Dermis blood vessel endothelial cell (primary cell): ENCODE measurements at regions not wholly inside any gene's neighbourhood (a gene's known extent, or its start where the extent isn't known, plus 50 kb on each side); places are given as distances from the start of the nearest gene placed in this dataset.
"Not testable (repeated sequence)": the region's sequence is repeated elsewhere in the genome, so short reads cannot be mapped to it uniquely, and the experiment has no call there.

Experiments
- DNase-seq: peaks from one replicate; pipeline ENCODE4 v3.0.0; 2010

DNA sequence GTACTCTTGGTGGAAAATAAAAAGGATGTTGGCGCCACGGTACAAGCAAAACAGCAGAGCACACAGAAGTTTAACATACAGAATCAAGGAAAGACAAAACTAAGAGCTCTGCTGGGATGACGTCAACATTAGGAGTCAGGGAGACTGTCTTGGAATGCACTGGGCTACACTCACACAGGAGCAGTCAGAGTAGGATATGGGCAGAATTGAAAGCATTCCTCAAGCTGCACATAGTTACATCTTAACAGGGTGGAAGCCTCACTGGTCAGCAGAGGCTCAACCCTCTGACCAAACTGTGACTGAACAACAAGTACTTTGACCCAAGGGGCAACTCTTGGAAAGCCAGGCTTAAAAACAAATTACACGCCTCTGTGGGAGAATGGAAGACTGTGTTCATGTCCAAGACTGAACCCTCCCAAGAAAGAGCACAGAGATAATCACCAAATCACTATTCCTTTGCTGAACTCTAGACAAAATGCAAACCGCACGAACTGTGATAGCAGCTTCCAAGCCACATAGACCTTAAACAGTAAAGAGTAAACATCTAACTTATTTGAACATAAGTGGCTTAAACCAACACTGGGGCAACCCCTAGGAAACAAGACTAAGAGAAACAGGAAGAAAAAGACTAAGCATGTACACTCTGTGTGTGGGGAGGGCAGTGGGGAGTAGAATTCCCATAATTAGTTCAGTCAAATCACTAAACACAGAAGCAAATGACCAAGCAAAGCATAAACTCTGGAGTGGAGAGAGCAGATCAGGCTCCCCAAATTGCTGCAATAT, 772.7 kb downstream of the PRELID2 start:
- DNase-seq: no peak

GRCh38 chr5:145056800-145057199, 778.3 kb downstream of the PRELID2 start:
- DNase-seq: peak; percentile 43

- no peak for DNase-seq
Observed at GRCh38 chr5:145050181-145050580, 785.0 kb downstream of the PRELID2 start.

- no peak for DNase-seq
Observed at GRCh38 chr5:145044970-145045369, 790.2 kb downstream of the PRELID2 start.

GRCh38 chr5:145028626-145029025, 806.5 kb downstream of the PRELID2 start:
- no peak for DNase-seq

- no peak for DNase-seq
Observed at GRCh38 chr5:145027286-145027685, 807.9 kb downstream of the PRELID2 start.

- no peak for DNase-seq
Observed at GRCh38 chr5:145025775-145026174, 809.4 kb downstream of the PRELID2 start.

DNA sequence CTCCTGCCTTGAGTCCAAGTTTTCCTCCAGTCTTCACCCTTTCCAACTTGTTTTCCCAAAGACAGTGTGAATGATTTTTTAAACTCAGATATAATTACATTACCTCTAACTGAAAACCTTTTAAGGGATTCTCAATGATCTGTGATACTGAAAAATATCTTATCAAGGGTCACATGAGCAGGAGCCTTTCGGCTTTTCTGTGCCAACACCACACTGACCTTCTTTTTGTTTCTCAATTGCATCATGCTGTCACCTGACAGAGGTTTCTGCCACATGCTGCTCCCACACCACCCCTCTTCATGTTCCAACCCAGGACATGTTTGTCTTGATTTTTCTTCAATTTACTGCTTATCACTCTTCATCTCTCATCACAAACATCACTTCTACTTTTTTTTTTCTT, 820.0 kb downstream of the PRELID2 start:
- DNase-seq: no peak

GRCh38 chr5:145014109-145014508, 821.0 kb downstream of the PRELID2 start:
- no peak for DNase-seq

GRCh38 chr5:145010834-145011233, 824.3 kb downstream of the PRELID2 start:
- no peak for DNase-seq

GRCh38 chr5:145008876-145009530, 826.1 kb downstream of the PRELID2 start:
- DNase-seq: no peak

DNA sequence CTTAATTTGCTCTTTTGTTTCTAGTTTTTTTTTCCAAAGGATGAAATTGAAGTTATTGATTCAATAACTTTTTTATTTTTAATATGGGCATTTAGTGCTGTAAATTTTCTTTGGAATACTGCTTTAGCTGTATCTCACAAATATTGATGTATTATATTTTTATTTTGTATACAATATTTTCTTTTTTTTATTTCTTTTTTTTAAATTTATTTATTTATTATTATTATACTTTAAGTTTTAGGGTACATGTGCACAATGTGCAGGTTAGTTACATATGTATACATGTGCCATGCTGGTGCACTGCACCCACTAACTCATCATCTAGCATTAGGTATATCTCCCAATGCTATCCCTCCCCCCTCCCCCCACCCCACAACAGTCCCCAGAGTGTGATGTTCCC, 823.7 kb downstream of the KCTD16 start:
- not testable (repeated sequence) for DNase-seq

DNA sequence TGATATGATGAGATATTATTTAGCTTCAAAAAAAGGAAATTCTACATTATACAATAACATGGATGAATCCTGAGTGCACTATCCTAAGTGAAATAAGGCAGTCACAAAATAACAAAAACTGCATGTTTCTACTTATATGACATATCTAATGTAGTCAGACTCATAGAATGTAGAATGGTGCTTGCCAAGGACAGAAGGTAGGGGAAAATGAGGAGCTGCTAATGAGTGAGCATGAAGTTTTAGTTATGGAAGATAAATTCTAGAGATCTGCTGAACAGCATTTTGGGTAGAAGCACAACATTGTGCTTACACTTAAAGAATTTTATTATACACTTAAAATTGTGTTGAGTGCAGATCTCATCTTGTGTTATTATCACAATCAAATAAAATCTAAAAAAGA, 812.4 kb downstream of the KCTD16 start:
- no peak for DNase-seq

GRCh38 chr5:144979516-144980264, 809.0 kb downstream of the KCTD16 start:
- DNase-seq: no peak

GRCh38 chr5:144972317-144972716, 801.6 kb downstream of the KCTD16 start:
- DNase-seq: no peak

GRCh38 chr5:144971108-144971850, 800.6 kb downstream of the KCTD16 start:
- DNase-seq: no peak

GRCh38 chr5:144960296-144960695, 789.6 kb downstream of the KCTD16 start:
- DNase-seq: no peak

- no peak for DNase-seq
Observed at GRCh38 chr5:144958002-144958401, 787.3 kb downstream of the KCTD16 start.

- no peak for DNase-seq
Observed at GRCh38 chr5:144950996-144951395, 780.3 kb downstream of the KCTD16 start.

DNA sequence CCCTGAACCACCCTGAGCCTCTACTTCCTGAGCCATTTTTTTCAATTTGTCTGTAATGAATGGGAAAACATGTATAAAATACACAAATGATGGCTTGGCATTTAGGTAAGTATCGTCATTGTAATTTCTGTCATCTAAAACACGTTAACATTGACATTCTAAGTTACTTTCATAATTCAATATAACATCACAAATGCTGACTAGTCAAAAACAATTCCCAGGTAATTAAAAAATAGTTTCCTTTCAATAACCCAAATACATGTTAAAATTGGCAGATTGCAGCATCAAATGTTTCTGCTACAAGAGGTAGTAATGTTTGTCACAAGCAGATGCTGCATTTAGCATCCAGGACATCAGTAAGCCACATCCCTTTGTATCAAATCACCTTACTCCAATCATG, 776.4 kb downstream of the KCTD16 start:
- DNase-seq: no peak

DNA sequence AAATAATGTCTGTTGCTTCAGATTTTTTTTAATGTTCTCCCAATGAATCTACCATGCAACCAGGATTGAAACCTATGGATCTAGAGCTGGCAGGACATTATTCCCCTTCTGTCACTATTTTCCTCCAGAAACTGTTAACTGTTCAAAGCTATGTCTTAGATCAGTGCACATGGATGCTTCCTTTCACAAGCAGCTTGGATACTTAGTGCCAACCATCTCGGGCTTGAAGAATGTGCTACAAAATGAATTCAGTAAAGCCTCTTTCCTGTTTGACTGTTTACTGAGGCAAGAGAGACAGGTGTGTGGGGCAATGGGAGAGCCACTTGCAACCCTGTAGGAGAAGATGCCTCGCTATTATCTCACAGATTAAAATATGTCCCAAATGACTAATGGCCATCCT, 774.8 kb downstream of the KCTD16 start:
- DNase-seq: no peak

GRCh38 chr5:144944936-144945335, 774.3 kb downstream of the KCTD16 start:
- no peak for DNase-seq

DNA sequence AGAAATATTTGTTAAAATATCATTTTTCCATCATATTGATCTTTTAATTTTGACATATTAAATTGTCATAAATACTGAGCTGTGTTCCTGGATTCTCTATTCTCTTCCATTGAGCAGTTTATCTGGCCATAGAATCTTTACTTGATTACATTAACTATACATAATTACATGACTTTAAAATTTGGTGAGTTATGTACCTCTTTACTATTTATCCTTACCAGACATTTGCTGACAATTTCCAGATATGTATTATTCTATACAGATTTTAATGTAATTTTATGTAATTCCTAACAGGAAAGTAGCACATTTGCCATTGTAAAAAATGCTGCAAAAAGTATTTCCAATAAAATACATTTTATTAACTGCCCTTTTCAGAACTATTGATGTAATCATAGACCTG, 770.3 kb downstream of the KCTD16 start:
- DNase-seq: no peak
